IPS DF 4.7 (cell line): ENCODE measurements at regions not wholly inside any gene's neighbourhood (a gene's known extent, or its start where the extent isn't known, plus 50 kb on each side); places are given as distances from the start of the nearest gene placed in this dataset.
"Not testable (repeated sequence)": the region's sequence is repeated elsewhere in the genome, so short reads cannot be mapped to it uniquely, and the experiment has no call there.

Experiments
- DNase-seq: peaks from one replicate; pipeline ENCODE4 v3.0.0-alpha.2; 2013; ENCODE audit warnings: low spot score; ENCODE audit errors: extremely low read depth

DNA sequence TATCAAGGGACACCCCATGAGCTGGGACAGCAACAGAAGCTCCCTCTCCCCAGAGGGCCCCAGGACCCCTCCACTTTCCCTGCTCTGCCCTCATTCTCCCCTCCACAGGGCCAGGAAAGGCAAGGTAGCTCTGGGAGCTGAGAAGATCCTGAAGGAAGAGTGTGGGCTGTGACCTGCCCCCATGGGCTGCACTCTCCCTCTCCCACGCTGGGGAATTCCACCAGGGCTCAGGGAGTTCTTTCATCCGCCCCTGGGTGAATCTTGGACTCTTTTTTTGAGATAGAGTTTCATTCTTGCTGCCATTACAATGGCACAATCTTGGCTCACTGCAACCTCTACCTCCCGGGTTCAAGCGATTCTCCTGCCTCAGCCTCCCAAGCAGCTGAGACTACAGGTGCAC is 73.8 kb downstream of the C9orf50 start:
- DNase-seq: no peak

DNA sequence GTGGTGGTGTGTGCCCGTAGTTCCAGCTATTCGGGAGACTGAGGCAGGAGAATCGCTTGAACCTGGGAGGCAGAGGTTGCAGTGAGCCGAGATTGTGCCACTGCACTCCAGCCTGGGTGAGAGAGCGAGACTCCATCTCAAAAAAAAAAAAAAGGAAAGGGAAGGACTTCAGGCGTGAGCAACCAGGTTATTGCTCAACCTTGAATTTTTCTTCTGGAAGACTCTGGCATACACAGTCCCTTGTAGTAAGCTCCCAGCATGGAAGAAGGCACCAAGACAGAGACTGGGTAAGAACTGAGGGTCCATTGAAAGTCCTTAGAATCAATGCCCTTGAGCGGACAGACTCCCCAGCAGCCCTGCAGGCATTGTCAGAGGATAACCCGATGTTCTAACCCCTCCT is 75.0 kb downstream of the C9orf50 start:
- not testable (repeated sequence) for DNase-seq

DNA sequence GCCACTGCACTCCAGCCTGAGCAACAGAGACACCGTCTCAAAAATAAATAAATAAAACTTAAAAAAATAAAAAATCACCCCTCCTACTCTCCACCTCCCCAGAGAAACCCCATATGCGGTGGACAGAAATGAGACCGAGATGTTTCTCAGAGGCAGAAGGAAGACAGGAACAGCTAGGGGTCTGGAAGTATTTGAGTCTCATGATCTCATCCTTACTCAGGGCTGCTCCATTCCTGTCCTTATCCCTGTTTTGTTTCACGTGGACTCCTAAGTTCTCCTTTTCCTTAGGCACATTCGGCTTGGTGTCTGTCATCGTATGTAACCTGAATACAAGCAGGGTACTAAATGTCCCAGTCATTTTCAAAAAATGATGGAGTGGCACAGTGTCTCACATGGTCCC is 76.1 kb downstream of the C9orf50 start:
- DNase-seq: no peak

GRCh38 chr9:129542741-129543140 is 78.2 kb downstream of the C9orf50 start:
- no peak for DNase-seq

GRCh38 chr9:129541270-129541669 is 79.6 kb downstream of the C9orf50 start:
- DNase-seq: no peak

DNA sequence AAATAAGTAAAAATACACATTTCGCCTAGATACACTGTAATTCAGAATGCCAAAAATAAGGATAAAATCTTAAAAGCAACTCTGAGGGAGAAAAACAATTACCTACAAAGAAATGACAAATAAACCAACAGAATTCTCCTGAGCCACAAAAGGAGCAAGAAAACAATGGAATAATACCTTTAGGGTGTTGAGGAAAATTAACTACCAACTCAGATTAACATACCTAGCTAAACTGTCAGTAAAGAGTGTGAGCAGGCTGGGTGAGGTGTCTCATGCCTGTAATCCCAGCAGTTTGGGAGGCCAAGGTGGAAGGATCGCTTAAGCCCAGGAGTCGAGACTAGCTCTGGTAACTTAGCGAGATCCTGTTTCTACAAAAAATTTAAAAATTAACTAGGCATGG is 81.5 kb downstream of the C9orf50 start:
- DNase-seq: no peak

DNA sequence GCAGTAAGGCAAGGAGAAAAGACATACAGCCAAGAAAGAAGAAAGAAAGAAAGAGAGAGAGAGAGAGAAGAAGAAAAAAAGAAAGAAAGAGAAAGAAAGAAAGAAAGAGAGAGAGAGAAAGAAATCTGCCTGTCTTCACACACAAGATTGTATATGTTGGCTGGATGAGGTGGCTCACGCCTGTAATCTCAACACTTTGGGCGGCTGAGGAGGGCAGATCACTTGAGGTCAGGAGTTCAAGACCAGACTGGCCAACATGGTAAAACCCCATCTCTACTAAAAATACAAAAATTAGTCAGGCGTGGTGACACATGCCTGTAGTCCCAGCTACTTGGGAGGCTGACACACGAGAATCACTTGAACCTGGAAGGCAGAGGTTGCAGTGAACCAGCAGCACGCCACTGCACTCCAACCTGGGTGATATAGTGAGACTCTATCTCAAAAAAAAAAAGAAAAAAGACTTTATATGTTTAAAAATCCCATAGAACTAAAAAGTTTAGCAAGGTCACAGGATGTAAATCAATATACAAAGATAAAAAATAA is 89.0 kb downstream of the C9orf50 start:
- DNase-seq: not testable (repeated sequence)

DNA sequence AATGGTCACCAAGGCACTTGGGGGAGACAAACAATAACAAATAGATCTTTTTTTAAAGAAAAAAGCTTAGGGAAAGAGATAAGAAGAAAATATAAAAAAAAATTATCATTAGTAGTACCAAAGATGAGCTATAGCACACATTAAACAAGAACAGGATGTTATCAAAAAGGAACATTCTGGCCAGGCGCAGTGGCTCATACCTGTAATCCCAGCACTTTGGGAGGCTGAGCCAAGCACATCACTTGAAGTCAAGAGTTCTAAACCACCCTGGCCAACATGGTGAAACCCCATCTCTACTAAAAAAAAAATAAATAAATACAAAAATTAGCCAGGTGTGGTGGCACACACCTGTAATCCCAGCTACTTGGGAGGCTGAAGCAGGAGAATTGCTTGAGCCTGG is 92.9 kb downstream of the C9orf50 start:
- DNase-seq: not testable (repeated sequence)

- DNase-seq: no peak
Observed at GRCh38 chr9:129525656-129526196, 95.2 kb downstream of the C9orf50 start.

GRCh38 chr9:129524582-129525270 is 96.2 kb downstream of the C9orf50 start:
- DNase-seq: no peak

DNA sequence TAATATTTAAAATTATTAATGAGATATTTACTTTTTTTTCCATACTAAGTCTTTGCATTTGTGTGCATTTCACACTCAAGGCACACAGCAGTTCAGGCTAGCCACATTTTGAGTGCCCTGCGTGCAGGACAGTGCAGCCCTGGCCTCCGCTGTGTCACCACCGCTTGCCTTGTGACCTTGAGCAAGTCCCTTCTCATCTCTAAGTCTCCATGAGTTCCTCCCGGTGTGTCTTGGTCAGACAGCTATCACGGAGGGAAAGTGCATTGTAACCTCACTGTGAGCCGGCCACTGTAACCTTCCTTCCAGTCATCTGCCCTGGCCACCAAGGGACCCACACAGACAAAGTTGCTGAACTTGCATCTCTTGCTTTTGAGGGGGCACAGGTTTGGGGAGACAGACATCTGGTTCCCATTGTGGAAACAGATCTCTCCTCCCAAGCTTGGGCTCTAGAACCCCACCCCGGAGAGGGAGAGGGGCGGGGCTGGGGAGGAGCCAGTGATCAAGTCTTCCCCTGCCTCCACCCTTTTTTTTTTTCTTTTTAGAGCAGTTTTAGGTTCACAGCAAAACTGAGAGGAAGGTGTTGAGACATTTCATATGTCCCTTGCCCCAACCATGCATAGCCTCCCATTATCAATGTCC is 96.8 kb downstream of the C9orf50 start:
- DNase-seq: no peak

GRCh38 chr9:129522351-129522750 is 98.5 kb downstream of the C9orf50 start:
- no peak for DNase-seq

DNA sequence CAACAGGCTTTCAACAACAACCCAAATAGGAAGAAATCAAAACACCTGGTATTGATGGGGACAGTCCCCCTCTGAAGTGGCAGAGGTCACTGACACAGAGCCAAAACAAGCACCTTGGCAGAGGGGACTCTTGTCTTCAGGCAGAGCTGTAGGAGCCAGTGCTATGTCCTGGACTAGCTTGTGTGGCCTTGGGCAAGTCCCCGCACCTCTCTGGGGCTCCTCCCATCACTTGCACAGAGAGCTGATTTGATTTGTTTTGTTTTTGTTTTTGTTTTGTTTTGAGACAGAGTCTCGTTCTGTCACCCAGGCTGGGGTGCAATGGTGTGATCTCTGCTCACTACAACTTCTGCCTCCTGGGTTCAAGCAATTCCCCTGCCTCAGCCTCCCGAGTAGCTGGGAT is 100.8 kb downstream of the C9orf50 start:
- DNase-seq: no peak

- no peak for DNase-seq
Observed at GRCh38 chr9:129518074-129518473, 102.8 kb downstream of the C9orf50 start.

GRCh38 chr9:129517006-129517405 is 103.9 kb downstream of the C9orf50 start:
- no peak for DNase-seq

DNA sequence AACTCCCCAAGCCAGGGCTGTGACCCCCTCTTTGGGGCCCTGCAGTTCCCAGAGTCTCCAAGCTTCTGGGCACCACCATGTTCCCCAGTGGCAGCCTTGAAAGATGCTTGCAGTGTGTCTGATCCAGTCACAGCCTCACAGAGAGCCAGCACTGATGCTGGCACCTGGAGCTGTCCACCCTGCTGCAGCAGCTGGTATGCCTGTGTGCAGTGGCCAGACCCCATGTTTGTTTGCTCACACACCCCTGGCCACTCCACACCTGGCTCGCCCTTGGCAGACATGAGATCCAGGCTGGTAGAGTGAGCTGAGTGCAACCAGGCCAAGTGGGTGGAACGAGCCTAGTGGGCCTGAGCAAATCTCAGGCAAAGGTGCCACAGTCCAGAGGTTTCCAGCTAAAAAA is 106.0 kb downstream of the C9orf50 start:
- no peak for DNase-seq

DNA sequence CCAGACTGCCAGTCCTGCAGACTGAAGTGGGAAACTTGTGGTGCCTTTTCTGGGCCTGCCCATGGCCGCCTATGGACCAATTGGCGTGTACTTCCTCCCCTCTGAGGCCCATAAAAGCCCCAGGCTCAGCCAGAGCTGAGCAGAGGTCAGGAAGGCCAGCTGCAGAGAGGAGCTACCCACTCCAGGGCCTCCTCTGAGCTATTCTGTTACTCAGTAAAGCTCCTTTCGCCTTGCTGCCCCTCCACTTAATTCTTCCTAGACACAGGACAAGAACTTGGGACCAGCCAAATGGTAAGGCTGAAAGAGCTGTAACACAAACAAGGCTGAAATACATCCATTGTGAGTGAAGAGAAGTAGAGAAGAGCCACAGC is 106.4 kb downstream of the C9orf50 start:
- DNase-seq: no peak

GRCh38 chr9:129513856-129514496 is 106.9 kb downstream of the C9orf50 start:
- DNase-seq: no peak

DNA sequence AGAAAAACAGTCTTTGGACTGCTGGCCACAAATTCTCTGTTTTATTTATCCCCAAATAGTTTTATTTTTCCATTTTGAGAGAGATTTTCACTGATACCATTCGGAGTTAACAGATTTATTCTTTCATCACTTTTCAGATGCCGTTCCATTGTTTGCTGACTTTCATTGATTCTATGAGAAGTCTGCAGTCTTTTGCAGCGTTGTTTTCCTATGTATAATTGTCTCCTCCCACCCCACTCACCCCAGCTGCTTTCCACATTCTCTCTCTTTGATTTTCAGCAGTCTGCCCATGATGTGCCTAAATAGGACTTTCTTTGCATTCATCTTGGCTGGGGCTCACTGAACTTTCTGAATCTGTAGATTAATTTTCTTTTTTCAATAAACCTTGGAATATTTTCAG is 107.6 kb downstream of the C9orf50 start:
- DNase-seq: no peak

GRCh38 chr9:129511285-129511900 is 109.5 kb downstream of the C9orf50 start:
- no peak for DNase-seq

DNA sequence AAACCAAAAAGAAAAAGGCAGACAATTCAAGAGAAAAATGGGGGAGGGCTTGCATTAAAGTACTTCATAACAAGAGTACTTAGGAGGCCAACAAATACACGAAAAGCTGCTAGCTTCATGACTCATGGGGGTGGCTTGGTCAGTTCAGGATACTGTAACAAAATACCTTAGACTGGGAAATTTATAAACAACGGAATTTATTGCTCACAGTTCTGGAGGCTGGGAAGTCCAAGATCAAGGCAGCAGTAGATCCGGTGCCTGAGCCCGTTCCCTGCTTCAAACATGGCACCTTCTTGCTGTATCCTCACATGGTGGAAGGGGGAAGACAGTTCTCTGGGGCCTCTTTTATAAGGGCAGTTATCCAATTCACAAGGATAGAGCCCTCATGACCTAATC is 111.4 kb downstream of the C9orf50 start:
- no peak for DNase-seq

DNA sequence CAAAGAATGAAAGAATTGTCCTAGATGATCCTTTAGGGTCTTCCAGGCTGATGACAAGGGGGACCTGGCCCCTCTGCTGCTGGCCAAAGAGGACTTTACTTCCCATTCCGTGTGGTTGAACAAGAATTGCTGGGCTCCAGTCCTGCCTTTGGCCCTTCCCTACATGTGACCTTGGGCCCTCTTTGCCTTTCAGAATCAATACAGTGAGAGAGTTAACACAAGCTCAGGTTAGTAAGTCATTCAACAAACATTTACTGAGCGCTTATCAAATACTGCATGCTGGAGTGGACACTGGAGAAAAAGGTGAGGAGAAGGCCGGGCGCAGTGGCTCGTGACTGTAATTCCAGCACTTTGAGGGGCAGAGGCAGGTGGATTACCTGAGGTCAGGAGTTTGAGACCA is 113.1 kb downstream of the C9orf50 start:
- DNase-seq: no peak
